Raji (cell line): ENCODE measurements at regions not wholly inside any gene's neighbourhood (a gene's known extent, or its start where the extent isn't known, plus 50 kb on each side); places are given as distances from the start of the nearest gene placed in this dataset.

Experiments
- POLR2A ChIP-seq: IDR thresholded peaks from 2 replicates; pipeline ENCODE4 v1.6.1; 2011; ENCODE audit warnings: low read depth, low read length, control low read depth; ENCODE audit not compliant: insufficient read depth

- TF ChIP-seq POLR2A, result no peak
These were observed 210.3 kb downstream of the PTPRC start for GRCh38 chr1:198849093-198849492.

GRCh38 chr1:198850196-198850595 lies 211.4 kb downstream of the PTPRC start:
- no peak for TF ChIP-seq POLR2A

- no peak for TF ChIP-seq POLR2A
These were observed 217.8 kb downstream of the PTPRC start for GRCh38 chr1:198856601-198857000.

- TF ChIP-seq POLR2A, result no peak
These were observed 219.2 kb downstream of the PTPRC start for GRCh38 chr1:198858033-198858432.

- TF ChIP-seq POLR2A, result no peak
These were observed 221.5 kb downstream of the PTPRC start for GRCh38 chr1:198860371-198860770.

GRCh38 chr1:198861636-198862035 lies 222.8 kb downstream of the PTPRC start:
- TF ChIP-seq POLR2A, result no peak

GRCh38 chr1:198864695-198865094 lies 225.9 kb downstream of the PTPRC start:
- TF ChIP-seq POLR2A, result no peak

- TF ChIP-seq POLR2A, result no peak
These were observed 226.5 kb downstream of the PTPRC start for GRCh38 chr1:198865319-198865718.

GRCh38 chr1:198867182-198867581 lies 228.3 kb downstream of the PTPRC start:
- TF ChIP-seq POLR2A, result no peak

- TF ChIP-seq POLR2A, result no peak
These were observed 234.9 kb downstream of the PTPRC start for GRCh38 chr1:198873696-198874230.

GRCh38 chr1:198876371-198876871 lies 237.6 kb downstream of the PTPRC start:
- TF ChIP-seq POLR2A, result no peak

- no peak for TF ChIP-seq POLR2A
These were observed 239.7 kb downstream of the PTPRC start for GRCh38 chr1:198878566-198878965.

GRCh38 chr1:198879711-198880306 lies 241.0 kb downstream of the PTPRC start:
- no peak for TF ChIP-seq POLR2A

- TF ChIP-seq POLR2A, result no peak
These were observed 241.6 kb downstream of the PTPRC start for GRCh38 chr1:198880397-198880796.

GRCh38 chr1:198880818-198881597 lies 242.2 kb downstream of the PTPRC start:
- TF ChIP-seq POLR2A, result no peak

- no peak for TF ChIP-seq POLR2A
These were observed 244.3 kb downstream of the PTPRC start for GRCh38 chr1:198883184-198883583.
